ENCODE measurements at regions not wholly inside any gene's neighbourhood (a gene's known extent, or its start where the extent isn't known, plus 50 kb on each side); places are given as distances from the start of the nearest gene placed in this dataset.

- in situ Hi-C loops (cut with MboI; ENCODE audit: low sequenced_read_pairs, unreplicated experiment): no loop called here
- TF ChIP-seq CTCF (IDR thresholded peaks at IDR 0.05; ENCODE audit: borderline replicate concordance, control extremely low read depth, extremely low read depth, insufficient read depth, missing control alignments): no peak
- DNase-seq (ENCODE audit: low spot score): no peak
Measured at GRCh38 chr12:60165781-60166180, 570.0 kb downstream of the SLC16A7 start.

- no peak for TF ChIP-seq CTCF (IDR thresholded peaks at IDR 0.05; ENCODE audit: borderline replicate concordance, control extremely low read depth, extremely low read depth, insufficient read depth, missing control alignments)
- DNase-seq (ENCODE audit: low spot score): no peak
- in situ Hi-C loops (cut with MboI; ENCODE audit: low sequenced_read_pairs, unreplicated experiment): no loop called here
Measured at GRCh38 chr12:60168441-60168840, 572.6 kb downstream of the SLC16A7 start.

- DNase-seq (ENCODE audit: low spot score): no peak
- in situ Hi-C loops (cut with MboI; ENCODE audit: low sequenced_read_pairs, unreplicated experiment): no loop called here
- no peak for TF ChIP-seq CTCF (IDR thresholded peaks at IDR 0.05; ENCODE audit: borderline replicate concordance, control extremely low read depth, extremely low read depth, insufficient read depth, missing control alignments)
Measured at GRCh38 chr12:60169904-60170303, 574.1 kb downstream of the SLC16A7 start.

GRCh38 chr12:60172266-60173211 is 576.7 kb downstream of the SLC16A7 start:
- TF ChIP-seq CTCF (IDR thresholded peaks at IDR 0.05; ENCODE audit: borderline replicate concordance, control extremely low read depth, extremely low read depth, insufficient read depth, missing control alignments): no peak
- no peak for DNase-seq (ENCODE audit: low spot score)
- in situ Hi-C loops (cut with MboI; ENCODE audit: low sequenced_read_pairs, unreplicated experiment): no loop called here

GRCh38 chr12:60173224-60174170 is 577.7 kb downstream of the SLC16A7 start:
- TF ChIP-seq CTCF (IDR thresholded peaks at IDR 0.05; ENCODE audit: borderline replicate concordance, control extremely low read depth, extremely low read depth, insufficient read depth, missing control alignments): no peak
- in situ Hi-C loops (cut with MboI; ENCODE audit: low sequenced_read_pairs, unreplicated experiment): no loop called here
- no peak for DNase-seq (ENCODE audit: low spot score)

- no peak for TF ChIP-seq CTCF (IDR thresholded peaks at IDR 0.05; ENCODE audit: borderline replicate concordance, control extremely low read depth, extremely low read depth, insufficient read depth, missing control alignments)
- in situ Hi-C loops (cut with MboI; ENCODE audit: low sequenced_read_pairs, unreplicated experiment): no loop called here
- no peak for DNase-seq (ENCODE audit: low spot score)
Measured at GRCh38 chr12:60174476-60174875, 578.6 kb downstream of the SLC16A7 start.

Data from GM13976 (cell line).